ENCODE measurements at regions not wholly inside any gene's neighbourhood (a gene's known extent, or its start where the extent isn't known, plus 50 kb on each side); places are given as distances from the start of the nearest gene placed in this dataset.

DNA sequence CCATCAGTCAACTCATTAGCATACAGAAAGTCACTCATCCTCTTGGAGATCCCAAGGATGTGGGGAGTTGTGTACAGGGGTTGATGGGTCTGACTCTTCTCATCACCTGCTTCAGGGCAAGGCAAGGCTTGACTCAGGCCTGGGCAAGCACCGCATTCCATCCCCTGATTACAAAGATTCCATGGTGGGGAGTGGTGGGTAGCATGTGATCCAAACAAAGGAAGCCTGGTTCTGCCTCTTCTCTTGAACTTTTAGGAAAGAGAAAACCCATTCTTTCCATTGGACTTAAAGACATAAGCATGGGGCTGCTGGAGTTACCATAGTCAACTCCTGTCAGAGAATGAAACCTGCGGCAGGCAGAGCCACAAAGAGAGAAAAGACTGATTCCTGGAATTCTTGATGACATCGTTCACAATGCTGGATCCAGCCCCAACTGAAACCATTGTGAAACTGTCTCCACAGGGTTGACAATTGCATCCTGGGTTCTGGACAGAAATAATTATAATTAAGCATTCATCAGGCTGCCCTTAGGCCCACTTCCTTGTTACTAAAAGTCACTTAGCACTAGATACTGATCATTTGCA is 235.8 kb upstream of the KCNG1 start:
- CTCF ChIA-PET (ENCODE audit: low intra/inter-chr PET ratio): no interaction called here
- WGBS (ENCODE audit: insufficient coverage, low coverage, missing lambda C conversion rate): 0% methylated on average over 3 of the region's 3 CpGs
- no peak overlapping the region for H2AFZ ChIP-seq (ENCODE audit: low read depth, low read length)
- in situ Hi-C loops (cut with MboI): loop anchor here (5.0 kb wide), 1 partner anchor 46 kb away; no protein-coding TSS in a partner anchor
- intact Hi-C loops (cut with micrococcal nuclease): no loop called here
- POLR2A ChIA-PET: no interaction called here
- no peak overlapping the region for H3K4me2 ChIP-seq (ENCODE audit: insufficient read depth, low read length)
- H3K9me3 ChIP-seq (replicated peaks; ENCODE audit: control insufficient read depth, insufficient read depth, low read depth, low read length): no peaks in the 10 kb centered on the region
- H3K36me3 ChIP-seq (ENCODE audit: control insufficient read depth, insufficient read depth, low read length): no peaks in the 10 kb centered on the region
- no peaks in the 10 kb centered on the region for H3K79me2 ChIP-seq (ENCODE audit: control insufficient read depth, insufficient read depth, low read length)
- H3K9me1 ChIP-seq (ENCODE audit: control insufficient read depth, insufficient read depth, low read length): no peaks in the 10 kb centered on the region
- no peak overlapping the region for H3K9ac ChIP-seq (ENCODE audit: insufficient read depth in 1 of 2, low read depth in 2 of 2, low read length in 2 of 2)
- BruUV-seq (replicated peaks): no TSS peak
- H3K4me1 ChIP-seq (replicated peaks in 1 of 2; ENCODE audit: control insufficient read depth in 2 of 2, insufficient read depth in 2 of 2, low read length in 2 of 2): no peaks in the 10 kb centered on the region
- no peak overlapping the region for H3K27ac ChIP-seq (ENCODE audit: extremely low read depth, low read depth, low read length)
- ATAC-seq (no peak), DNase-seq (ENCODE audit: extremely low read depth in 1 of 4, low spot score in 3 of 4) (no peak), FAIRE-seq (no peak)
- 0 out of 2 replicates have a peak, but pooled peaks cover 3% of the 10 kb centered on the region for H4K20me1 ChIP-seq (replicated peaks; ENCODE audit: control insufficient read depth, insufficient read depth, low read length)
- no peak overlapping the region for H3K4me3 ChIP-seq
- peaks cover 14 to 30% of the 10 kb centered on the region in 2 experiments; a peak in 4 of 5 replicates for H3K27me3 ChIP-seq (ENCODE audit: control insufficient read depth in 2 of 2, insufficient read depth in 2 of 2, low read length in 2 of 2)
- TF ChIP-seq, protein P1, sequence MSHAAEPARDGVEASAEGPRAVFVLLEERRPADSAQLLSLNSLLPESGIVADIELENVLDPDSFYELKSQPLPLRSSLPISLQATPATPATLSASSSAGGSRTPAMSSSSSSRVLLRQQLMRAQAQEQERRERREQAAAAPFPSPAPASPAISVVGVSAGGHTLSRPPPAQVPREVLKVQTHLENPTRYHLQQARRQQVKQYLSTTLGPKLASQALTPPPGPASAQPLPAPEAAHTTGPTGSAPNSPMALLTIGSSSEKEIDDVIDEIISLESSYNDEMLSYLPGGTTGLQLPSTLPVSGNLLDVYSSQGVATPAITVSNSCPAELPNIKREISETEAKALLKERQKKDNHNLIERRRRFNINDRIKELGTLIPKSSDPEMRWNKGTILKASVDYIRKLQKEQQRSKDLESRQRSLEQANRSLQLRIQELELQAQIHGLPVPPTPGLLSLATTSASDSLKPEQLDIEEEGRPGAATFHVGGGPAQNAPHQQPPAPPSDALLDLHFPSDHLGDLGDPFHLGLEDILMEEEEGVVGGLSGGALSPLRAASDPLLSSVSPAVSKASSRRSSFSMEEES (CRISPR knock-in tag; IDR thresholded peaks at IDR 0.05): no peak
- TF ChIP-seq, protein P2, sequence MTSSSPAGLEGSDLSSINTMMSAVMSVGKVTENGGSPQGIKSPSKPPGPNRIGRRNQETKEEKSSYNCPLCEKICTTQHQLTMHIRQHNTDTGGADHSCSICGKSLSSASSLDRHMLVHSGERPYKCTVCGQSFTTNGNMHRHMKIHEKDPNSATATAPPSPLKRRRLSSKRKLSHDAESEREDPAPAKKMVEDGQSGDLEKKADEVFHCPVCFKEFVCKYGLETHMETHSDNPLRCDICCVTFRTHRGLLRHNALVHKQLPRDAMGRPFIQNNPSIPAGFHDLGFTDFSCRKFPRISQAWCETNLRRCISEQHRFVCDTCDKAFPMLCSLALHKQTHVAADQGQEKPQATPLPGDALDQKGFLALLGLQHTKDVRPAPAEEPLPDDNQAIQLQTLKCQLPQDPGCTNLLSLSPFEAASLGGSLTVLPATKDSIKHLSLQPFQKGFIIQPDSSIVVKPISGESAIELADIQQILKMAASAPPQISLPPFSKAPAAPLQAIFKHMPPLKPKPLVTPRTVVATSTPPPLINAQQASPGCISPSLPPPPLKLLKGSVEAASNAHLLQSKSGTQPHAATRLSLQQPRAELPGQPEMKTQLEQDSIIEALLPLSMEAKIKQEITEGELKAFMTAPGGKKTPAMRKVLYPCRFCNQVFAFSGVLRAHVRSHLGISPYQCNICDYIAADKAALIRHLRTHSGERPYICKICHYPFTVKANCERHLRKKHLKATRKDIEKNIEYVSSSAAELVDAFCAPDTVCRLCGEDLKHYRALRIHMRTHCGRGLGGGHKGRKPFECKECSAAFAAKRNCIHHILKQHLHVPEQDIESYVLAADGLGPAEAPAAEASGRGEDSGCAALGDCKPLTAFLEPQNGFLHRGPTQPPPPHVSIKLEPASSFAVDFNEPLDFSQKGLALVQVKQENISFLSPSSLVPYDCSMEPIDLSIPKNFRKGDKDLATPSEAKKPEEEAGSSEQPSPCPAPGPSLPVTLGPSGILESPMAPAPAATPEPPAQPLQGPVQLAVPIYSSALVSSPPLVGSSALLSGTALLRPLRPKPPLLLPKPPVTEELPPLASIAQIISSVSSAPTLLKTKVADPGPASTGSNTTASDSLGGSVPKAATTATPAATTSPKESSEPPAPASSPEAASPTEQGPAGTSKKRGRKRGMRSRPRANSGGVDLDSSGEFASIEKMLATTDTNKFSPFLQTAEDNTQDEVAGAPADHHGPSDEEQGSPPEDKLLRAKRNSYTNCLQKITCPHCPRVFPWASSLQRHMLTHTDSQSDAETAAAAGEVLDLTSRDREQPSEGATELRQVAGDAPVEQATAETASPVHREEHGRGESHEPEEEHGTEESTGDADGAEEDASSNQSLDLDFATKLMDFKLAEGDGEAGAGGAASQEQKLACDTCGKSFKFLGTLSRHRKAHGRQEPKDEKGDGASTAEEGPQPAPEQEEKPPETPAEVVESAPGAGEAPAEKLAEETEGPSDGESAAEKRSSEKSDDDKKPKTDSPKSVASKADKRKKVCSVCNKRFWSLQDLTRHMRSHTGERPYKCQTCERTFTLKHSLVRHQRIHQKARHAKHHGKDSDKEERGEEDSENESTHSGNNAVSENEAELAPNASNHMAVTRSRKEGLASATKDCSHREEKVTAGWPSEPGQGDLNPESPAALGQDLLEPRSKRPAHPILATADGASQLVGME (CRISPR knock-in tag; IDR thresholded peaks at IDR 0.05): no peak
- no peak for TF ChIP-seq ZNF239 (CRISPR knock-in tag; IDR thresholded peaks at IDR 0.05)
- TF ChIP-seq MYBL2 (IDR thresholded peaks at IDR 0.05; ENCODE audit: low read depth): no peak
- TF ChIP-seq MYBL2 (CRISPR knock-in tag; IDR thresholded peaks at IDR 0.05; ENCODE audit: borderline replicate concordance): no peak

Data from K562 (cell line).